H1 (cell line): ENCODE measurements at regions not wholly inside any gene's neighbourhood (a gene's known extent, or its start where the extent isn't known, plus 50 kb on each side); places are given as distances from the start of the nearest gene placed in this dataset.
A peak's percentile ranks its signal among the peaks of the same experiment; 100 is the strongest.

ENCODE experiments used
- CTCF ChIA-PET: fragments of 300-600 bp; sonication (Branson Sonifier 250); formaldehyde crosslinking; loops from one replicate; lab custom pipeline; 2021; ENCODE audit not compliant: partially characterized antibody; lab: Charles Lee
- POLR2A ChIA-PET: fragments of 300-600 bp; sonication (Branson Sonifier 250); formaldehyde crosslinking; loops from one replicate; lab custom pipeline; 2021; ENCODE audit warnings: inconsistent platforms; ENCODE audit not compliant: partially characterized antibody; lab: Charles Lee
- DNase-seq, 2 experiments: peaks; one replicate each; pipeline versions ENCODE4 v3.0.0 to v3.0.0-alpha.2; 2010 to 2022; ENCODE audit warnings: low spot score in 2 of 2, low read depth in 1 of 2, mixed read lengths in 1 of 2
- FAIRE-seq: peaks from 2 replicates; lab custom pipeline; 2011; peaks lifted over from hg19 to GRCh38; lab: Jason Lieb, UNC
- H2AFZ ChIP-seq: 2 replicates; pipeline ENCODE4 v1.8.1; 2012; ENCODE audit warnings: low read length, inconsistent platforms
- H2AK5ac ChIP-seq: 2 replicates; pipeline ENCODE4 v1.6.1; 2013; ENCODE audit warnings: low read depth, low read length
- H2BK120ac ChIP-seq: replicated peaks from 2 replicates; pipeline ENCODE3; 2013; ENCODE audit warnings: low read depth, low read length, inconsistent platforms
- H2BK12ac ChIP-seq: 2 replicates; pipeline ENCODE4 v1.6.1; 2013; ENCODE audit warnings: low read depth, low read length
- H2BK15ac ChIP-seq: 2 replicates; pipeline ENCODE4 v1.6.1; 2013; ENCODE audit warnings: low read length
- H2BK20ac ChIP-seq: 2 replicates; pipeline ENCODE4 v1.6.1; 2013; ENCODE audit warnings: low read length
- H2BK5ac ChIP-seq: 2 replicates; pipeline ENCODE4 v1.6.1; 2013; ENCODE audit warnings: low read depth, low read length
- H3K14ac ChIP-seq: 2 replicates; pipeline ENCODE4 v1.6.1; 2013; ENCODE audit warnings: inconsistent platforms; ENCODE audit not compliant: insufficient read length
- H3K18ac ChIP-seq: 2 replicates; pipeline ENCODE4 v1.6.1; 2013; ENCODE audit warnings: low read length; ENCODE audit errors: extremely low read depth
- H3K23ac ChIP-seq: 2 replicates; pipeline ENCODE4 v1.6.1; 2013; ENCODE audit warnings: inconsistent platforms; ENCODE audit not compliant: insufficient read length
- H3K23me2 ChIP-seq: 2 replicates; pipeline ENCODE4 v1.6.1; 2013; ENCODE audit warnings: low read depth, low read length
- H3K27ac ChIP-seq: 2 replicates; pipeline ENCODE4 v1.6.1; 2011; ENCODE audit warnings: low read depth, low read length, inconsistent platforms
- H3K27me3 ChIP-seq, 4 experiments: replicated peaks in 1 of 4; 1 replicate in 1 of 4; 2 replicates in 3 of 4; pipeline versions ENCODE4 v1.6.1 to v1.8.1; 2011 to 2013; ENCODE audit warnings: low read length in 3 of 4, mild to moderate bottlenecking in 3 of 4, inconsistent platforms in 2 of 4, mixed read lengths in 2 of 4, moderate library complexity in 1 of 4; ENCODE audit not compliant: control insufficient read depth in 3 of 4, insufficient read depth in 3 of 4; ENCODE audit errors: extremely low read depth in 1 of 4
- H3K36me3 ChIP-seq, 4 experiments: 2 replicates each; pipeline versions ENCODE4 v1.6.1 to v1.8.1; 2011 to 2013; ENCODE audit warnings: mild to moderate bottlenecking in 4 of 4, low read length in 3 of 4, moderate library complexity in 2 of 4, control low read depth in 1 of 4, inconsistent platforms in 1 of 4; ENCODE audit not compliant: insufficient read depth in 4 of 4, control insufficient read depth in 2 of 4
- H3K4ac ChIP-seq: replicated peaks from 2 replicates; pipeline ENCODE3; 2013; ENCODE audit warnings: low read length, low read depth, mixed read lengths, inconsistent platforms; ENCODE audit not compliant: insufficient read length
- H3K4me1 ChIP-seq, 4 experiments: replicated peaks in 1 of 4; 1 replicate in 1 of 4; 2 replicates in 3 of 4; pipeline versions ENCODE4 v1.6.1 to v1.8.1; 2011 to 2013; ENCODE audit warnings: low read length in 3 of 4, inconsistent platforms in 2 of 4, mixed read lengths in 1 of 4; ENCODE audit not compliant: insufficient read depth in 4 of 4, control insufficient read depth in 3 of 4
- H3K4me2 ChIP-seq, 2 experiments: 2 replicates each; pipeline versions ENCODE4 v1.6.1 to v1.8.1; 2011 to 2013; ENCODE audit warnings: low read depth in 2 of 2, low read length in 2 of 2, control low read depth in 1 of 2, inconsistent platforms in 1 of 2, mild to moderate bottlenecking in 1 of 2; ENCODE audit not compliant: insufficient read depth in 1 of 2
- H3K4me3 ChIP-seq, 4 experiments: fragments of 200-600, 300-600 bp in 1 of 4; sonication (generic), shearing (Covaris generic), sonication (Bioruptor Twin) in 1 of 4; 2 replicates each; pipeline versions ENCODE4 v1.5.1 to v1.8.1; 2011 to 2016; ENCODE audit warnings: low read length in 4 of 4, low read depth in 3 of 4, control low read depth in 2 of 4, inconsistent platforms in 2 of 4, mild to moderate bottlenecking in 2 of 4, mixed read lengths in 1 of 4, moderate library complexity in 1 of 4; ENCODE audit not compliant: insufficient read depth in 2 of 4; ENCODE audit errors: extremely low read depth in 1 of 4
- H3K56ac ChIP-seq: replicated peaks from 2 replicates; pipeline ENCODE3; 2013; ENCODE audit warnings: low read depth, mild to moderate bottlenecking, mixed read lengths, low read length, inconsistent platforms; ENCODE audit not compliant: insufficient read length
- H3K79me1 ChIP-seq: 2 replicates; pipeline ENCODE4 v1.6.1; 2013; ENCODE audit warnings: low read depth, low read length, control low read depth
- H3K79me2 ChIP-seq, 2 experiments: 2 replicates each; pipeline versions ENCODE4 v1.6.1 to v1.8.1; 2012 to 2013; ENCODE audit warnings: low read length in 2 of 2, mild to moderate bottlenecking in 2 of 2, inconsistent platforms in 1 of 2; ENCODE audit not compliant: insufficient read depth in 2 of 2, control insufficient read depth in 1 of 2
- H3K9ac ChIP-seq, 4 experiments: replicated peaks in 1 of 4; 1 replicate in 1 of 4; 2 replicates in 3 of 4; pipeline versions ENCODE4 v1.6.1 to v1.8.1; 2011 to 2013; ENCODE audit warnings: low read depth in 3 of 4, low read length in 3 of 4, control low read depth in 2 of 4, mild to moderate bottlenecking in 2 of 4, moderate library complexity in 2 of 4, inconsistent platforms in 1 of 4; ENCODE audit errors: extremely low read depth in 1 of 4
- H3K9me3 ChIP-seq, 2 experiments: 2 replicates each; pipeline versions ENCODE4 v1.6.1 to v1.8.1; 2012 to 2013; ENCODE audit warnings: mild to moderate bottlenecking in 2 of 2, moderate library complexity in 2 of 2, control low read depth in 1 of 2, inconsistent platforms in 1 of 2, low read depth in 1 of 2, low read length in 1 of 2, mixed read lengths in 1 of 2; ENCODE audit not compliant: insufficient read depth in 2 of 2
- H4K20me1 ChIP-seq, 2 experiments: replicated peaks in 1 of 2; 2 replicates each; pipeline versions ENCODE3 to v1.8.1; 2011 to 2013; ENCODE audit warnings: inconsistent platforms in 2 of 2, low read length in 2 of 2, mild to moderate bottlenecking in 1 of 2; ENCODE audit not compliant: insufficient read depth in 2 of 2, control insufficient read depth in 1 of 2
- H4K5ac ChIP-seq: 2 replicates; pipeline ENCODE4 v1.6.1; 2013; ENCODE audit warnings: low read length, low read depth, mixed read lengths, inconsistent platforms; ENCODE audit not compliant: insufficient read length
- H4K8ac ChIP-seq: 2 replicates; pipeline ENCODE4 v1.8.0; 2013; ENCODE audit warnings: mild to moderate bottlenecking, moderate library complexity, low read length, inconsistent platforms; ENCODE audit not compliant: insufficient read depth; ENCODE audit errors: extremely low read depth
- H4K91ac ChIP-seq: replicated peaks from 2 replicates; pipeline ENCODE3; 2013; ENCODE audit warnings: low read length, mixed read lengths, inconsistent platforms; ENCODE audit not compliant: insufficient read length
- BRCA1 ChIP-seq: IDR thresholded peaks from 2 replicates; pipeline ENCODE4 v1.6.1; 2012; ENCODE audit warnings: low read depth, low read length, improper control_type of control experiment
- MAFK ChIP-seq: IDR thresholded peaks from 2 replicates; pipeline ENCODE4 v1.6.1; 2012; ENCODE audit warnings: low read depth, mild to moderate bottlenecking, improper control_type of control experiment, low read length
- NRF1 ChIP-seq: IDR thresholded peaks from 2 replicates; pipeline ENCODE4 v1.6.1; 2011; ENCODE audit warnings: mild to moderate bottlenecking, low read depth, low read length, improper control_type of control experiment
- RXRA ChIP-seq: IDR thresholded peaks from 2 replicates; pipeline ENCODE4 v1.6.1; 2011; ENCODE audit warnings: low read depth, mild to moderate bottlenecking, low read length, moderate library complexity; ENCODE audit not compliant: insufficient read depth
- SP4 ChIP-seq: IDR thresholded peaks from 2 replicates; pipeline ENCODE4 v1.6.1; 2012; ENCODE audit warnings: low read length, inconsistent platforms
- WGBS, 2 experiments: shearing (Covaris generic) in 1 of 2; methylation state at CpG; one replicate each; pipeline versions ENCODE4 v1.1.6 to v1.1.7; 2013 to 2015; ENCODE audit warnings: low lambda C conversion rate in 2 of 2, mixed read lengths in 2 of 2, inconsistent platforms in 1 of 2, low coverage in 1 of 2, missing lambda C conversion rate in 1 of 2; ENCODE audit not compliant: insufficient replicate concordance in 2 of 2, insufficient coverage in 1 of 2, insufficient read length in 1 of 2; ENCODE audit errors: extremely low coverage in 1 of 2, missing lambda C conversion rate in 1 of 2; 5-methylcytosine and 5-hydroxymethylcytosine counted together

DNA sequence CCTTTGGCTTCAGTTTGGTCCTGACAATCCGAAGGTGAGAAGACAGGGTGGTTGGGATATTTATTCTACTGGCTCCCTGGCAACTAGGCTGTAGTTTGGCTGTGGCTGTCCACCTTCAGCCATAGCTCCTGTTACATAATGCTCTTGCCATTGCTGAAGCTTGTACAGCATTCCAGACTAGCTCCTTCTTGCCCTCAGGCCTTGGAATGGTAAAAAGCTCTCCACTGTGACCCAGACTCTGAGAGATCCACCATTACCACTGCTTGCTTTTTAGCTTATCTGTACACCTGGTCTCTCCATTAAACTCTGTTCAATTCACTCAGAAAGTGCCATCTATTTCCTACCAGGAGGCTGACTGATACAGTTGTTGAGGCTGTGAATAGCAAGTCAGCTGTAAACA, 231.8 kb upstream of the MON1B start:
- H3K14ac ChIP-seq, result no peak overlapping the region
- 0 out of 2 replicates have a peak overlapping the region, but pooled peaks have one; percentile 10 for H3K27ac ChIP-seq
- no peaks in the 10 kb centered on the region for H3K4me1 ChIP-seq
- H4K8ac ChIP-seq, result no peak overlapping the region
- no peaks in the 10 kb centered on the region for H3K79me2 ChIP-seq
- no peak overlapping the region for H3K4ac ChIP-seq
- H3K27me3 ChIP-seq, result no peaks in the 10 kb centered on the region
- H2BK12ac ChIP-seq, result no peak overlapping the region
- H3K9me3 ChIP-seq, result no peaks in the 10 kb centered on the region
- FAIRE-seq (no peak), DNase-seq (no peak)
- no peaks in the 10 kb centered on the region for H3K36me3 ChIP-seq
- H2BK15ac ChIP-seq, result no peak overlapping the region
- H2BK5ac ChIP-seq, result no peak overlapping the region
- H3K4me2 ChIP-seq, result no peak overlapping the region
- no peak overlapping the region for H3K23ac ChIP-seq
- H4K20me1 ChIP-seq, result no peaks in the 10 kb centered on the region
- no peaks in the 10 kb centered on the region for H3K79me1 ChIP-seq
- WGBS, 2 experiments, result 100% methylated on average over 1 of the region's 1 CpG; no CpG with 5 or more reads in 1 of the 2 experiments
- H2AK5ac ChIP-seq, result no peak overlapping the region
- CTCF ChIA-PET, result no interaction called here
- TF ChIP-seq MAFK (no peak), RXRA (no peak), NRF1 (no peak), BRCA1 (no peak), SP4 (no peak)
- TF ChIP-seq, all 59 proteins: peak for 0
- no peak overlapping the region for H2AFZ ChIP-seq
- no peak overlapping the region for H2BK120ac ChIP-seq
- no peak overlapping the region for H4K91ac ChIP-seq
- H3K4me3 ChIP-seq, result no peak overlapping the region
- no peaks in the 10 kb centered on the region for H3K23me2 ChIP-seq
- POLR2A ChIA-PET, result no interaction called here
- no peak overlapping the region for H4K5ac ChIP-seq
- no peak overlapping the region for H3K9ac ChIP-seq
- no peak overlapping the region for H3K18ac ChIP-seq
- no peak overlapping the region for H2BK20ac ChIP-seq
- H3K56ac ChIP-seq, result no peak overlapping the region
